GM12875 (cell line): ENCODE measurements at regions not wholly inside any gene's neighbourhood (a gene's known extent, or its start where the extent isn't known, plus 50 kb on each side); places are given as distances from the start of the nearest gene placed in this dataset.

Source experiments
- H3K4me3 ChIP-seq: one replicate; pipeline ENCODE4 v1.5.1; 2011; ENCODE audit warnings: low read depth, low read length, control low read depth
- TF ChIP-seq, protein P1 (sequence below): IDR thresholded peaks from 2 replicates; pipeline ENCODE4 v1.5.1; 2011; ENCODE audit warnings: low read depth, mild to moderate bottlenecking, control low read depth, inconsistent platforms, low read length, moderate library complexity, borderline replicate concordance; ENCODE audit not compliant: insufficient read depth

DNA sequence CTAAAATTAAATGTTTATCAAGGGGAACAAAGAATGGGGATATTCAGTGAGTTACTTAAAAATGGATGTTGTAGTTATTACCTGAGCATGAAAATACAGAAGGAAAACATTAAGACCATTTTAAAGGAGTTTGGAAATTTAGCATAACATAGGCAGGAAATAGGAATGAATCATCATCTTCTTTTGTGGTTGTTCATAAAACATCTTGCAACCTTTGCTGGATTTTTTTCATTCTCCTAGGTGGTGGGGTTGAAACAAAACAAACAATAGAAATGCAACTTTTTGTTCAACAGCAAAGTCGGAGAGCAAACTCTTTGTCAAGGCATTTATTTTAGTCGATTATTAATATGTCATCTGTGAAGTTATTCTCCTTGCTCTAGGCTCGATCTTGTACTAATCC is 275.1 kb downstream of the IPO8 start:
- no peak overlapping the region for H3K4me3 ChIP-seq

DNA sequence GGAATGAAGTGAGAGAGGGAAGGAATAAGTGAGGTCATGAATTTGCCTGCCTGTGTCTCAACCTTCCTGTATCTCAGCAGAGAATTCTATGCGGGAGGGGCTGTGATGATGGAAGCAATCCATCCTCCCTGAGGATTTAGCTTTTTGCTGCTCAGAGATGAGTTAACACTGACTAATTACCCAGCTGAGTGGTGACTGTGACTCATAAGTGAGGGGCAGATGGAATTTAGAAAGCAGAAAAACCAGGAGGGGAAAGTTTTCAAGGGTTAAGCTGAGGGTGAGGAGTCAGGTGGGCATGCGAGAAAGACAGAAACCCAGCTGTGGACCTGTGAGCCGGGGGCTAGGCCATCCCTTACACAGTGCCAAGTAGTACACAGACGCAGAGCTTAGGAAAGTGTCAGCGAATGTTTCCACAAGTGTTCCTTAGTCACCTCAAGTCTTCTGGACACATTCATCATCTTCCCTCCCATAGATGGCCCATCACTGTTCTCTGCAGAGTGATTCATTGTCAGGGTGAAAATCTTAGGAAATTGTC is 277.9 kb downstream of the IPO8 start:
- no peak overlapping the region for H3K4me3 ChIP-seq
- TF ChIP-seq, protein P1, sequence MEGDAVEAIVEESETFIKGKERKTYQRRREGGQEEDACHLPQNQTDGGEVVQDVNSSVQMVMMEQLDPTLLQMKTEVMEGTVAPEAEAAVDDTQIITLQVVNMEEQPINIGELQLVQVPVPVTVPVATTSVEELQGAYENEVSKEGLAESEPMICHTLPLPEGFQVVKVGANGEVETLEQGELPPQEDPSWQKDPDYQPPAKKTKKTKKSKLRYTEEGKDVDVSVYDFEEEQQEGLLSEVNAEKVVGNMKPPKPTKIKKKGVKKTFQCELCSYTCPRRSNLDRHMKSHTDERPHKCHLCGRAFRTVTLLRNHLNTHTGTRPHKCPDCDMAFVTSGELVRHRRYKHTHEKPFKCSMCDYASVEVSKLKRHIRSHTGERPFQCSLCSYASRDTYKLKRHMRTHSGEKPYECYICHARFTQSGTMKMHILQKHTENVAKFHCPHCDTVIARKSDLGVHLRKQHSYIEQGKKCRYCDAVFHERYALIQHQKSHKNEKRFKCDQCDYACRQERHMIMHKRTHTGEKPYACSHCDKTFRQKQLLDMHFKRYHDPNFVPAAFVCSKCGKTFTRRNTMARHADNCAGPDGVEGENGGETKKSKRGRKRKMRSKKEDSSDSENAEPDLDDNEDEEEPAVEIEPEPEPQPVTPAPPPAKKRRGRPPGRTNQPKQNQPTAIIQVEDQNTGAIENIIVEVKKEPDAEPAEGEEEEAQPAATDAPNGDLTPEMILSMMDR, result no peak

More for the DNA sequence above, 275.1 kb downstream of the IPO8 start:
- TF ChIP-seq, protein P1, result no peak

DNA sequence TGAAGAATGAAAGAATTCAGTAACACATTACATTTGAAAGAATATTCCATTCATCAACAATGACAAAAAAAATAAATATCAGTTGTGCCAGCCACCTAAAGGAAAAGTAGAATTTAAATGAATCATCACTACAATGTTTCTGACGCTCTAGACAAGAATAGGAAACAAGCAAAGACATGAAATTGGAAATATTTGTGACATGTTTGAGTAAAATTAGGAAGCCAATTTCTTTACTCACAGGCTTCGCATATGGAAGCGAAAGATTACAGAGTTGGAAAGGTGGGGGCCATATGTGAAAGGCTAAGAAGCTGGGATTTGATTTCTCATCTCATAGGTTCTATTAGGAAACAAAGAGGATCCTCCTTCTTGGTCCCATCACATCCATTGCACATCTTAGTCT is 279.0 kb downstream of the IPO8 start:
- H3K4me3 ChIP-seq, result no peak overlapping the region
- TF ChIP-seq, protein P1, result no peak

DNA sequence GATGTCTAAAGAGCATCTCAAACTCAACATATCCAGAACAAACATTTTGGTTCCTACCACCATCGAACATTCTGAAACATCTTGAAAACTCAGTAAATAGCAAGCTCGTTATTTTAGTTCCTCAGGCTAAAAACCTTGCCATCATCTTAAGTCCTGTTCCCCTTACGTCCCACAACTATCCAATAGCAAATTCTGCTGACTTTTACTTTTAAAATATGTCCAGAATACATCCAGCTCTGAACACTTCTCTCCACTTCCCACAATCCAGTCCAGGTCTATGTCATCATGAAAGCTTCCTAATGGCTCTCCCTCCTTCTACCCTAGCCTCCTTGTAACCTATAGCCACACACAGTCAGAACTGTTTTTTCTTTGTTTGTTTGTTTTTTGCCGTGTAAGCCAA is 279.9 kb downstream of the IPO8 start:
- TF ChIP-seq, protein P1, result no peak
- H3K4me3 ChIP-seq, result no peak overlapping the region

DNA sequence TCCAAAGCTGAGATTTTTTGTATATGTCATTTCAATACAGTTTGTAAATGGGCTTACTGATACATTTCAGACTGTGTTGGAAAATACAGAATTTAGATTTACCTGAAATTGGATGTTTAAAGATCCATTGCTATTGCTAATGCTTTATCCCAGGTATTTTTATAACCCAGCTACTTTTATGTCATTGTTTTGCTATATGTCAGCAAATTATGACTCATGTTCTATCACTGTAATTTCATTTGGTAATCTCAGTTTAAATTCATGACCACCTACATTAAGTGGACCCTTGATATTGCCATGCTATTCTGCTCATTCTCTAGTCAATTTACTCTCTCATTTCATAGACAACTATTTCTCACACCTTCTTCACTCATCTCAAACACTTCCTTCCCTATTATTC is 281.2 kb downstream of the IPO8 start:
- TF ChIP-seq, protein P1, result no peak
- no peak overlapping the region for H3K4me3 ChIP-seq

DNA sequence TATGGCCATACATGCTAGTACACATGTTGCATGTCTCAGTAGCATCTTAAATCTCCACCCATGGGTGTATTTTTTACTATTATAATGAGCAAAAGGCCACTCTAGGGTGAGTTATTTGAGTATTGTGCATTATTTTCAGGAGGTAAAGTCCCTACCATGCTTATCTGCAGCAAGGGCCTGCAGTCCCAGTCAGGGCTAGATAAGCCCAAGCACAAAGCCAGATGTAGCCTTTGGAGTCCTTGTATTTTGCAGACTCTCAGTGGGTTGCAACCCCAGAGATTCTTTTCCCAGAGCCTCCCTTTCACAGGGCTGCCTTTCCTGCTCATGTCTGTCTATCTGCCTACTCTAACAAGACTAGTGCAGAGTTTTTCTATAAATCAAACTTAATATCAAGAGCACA is 295.3 kb downstream of the IPO8 start:
- H3K4me3 ChIP-seq, result no peak overlapping the region
- TF ChIP-seq, protein P1, result no peak

DNA sequence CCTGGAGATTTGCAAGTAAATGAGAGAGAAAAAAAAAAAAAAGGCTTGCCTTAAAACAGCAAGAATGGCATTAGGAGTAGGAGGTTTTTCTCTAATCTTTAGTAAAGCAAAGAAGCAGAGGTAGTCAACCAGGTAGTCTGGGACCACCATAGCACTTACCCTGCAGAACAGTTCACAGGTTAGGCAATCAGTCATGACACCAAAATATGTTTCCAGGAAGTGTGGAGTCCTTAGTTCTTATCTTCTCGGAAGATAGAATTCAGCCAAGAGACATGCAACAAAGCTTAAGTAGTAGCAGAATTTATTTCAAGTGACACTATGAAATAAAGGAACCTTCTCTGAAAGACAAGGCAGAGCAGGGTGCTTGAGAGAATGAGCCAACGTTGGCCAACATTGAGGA is 295.8 kb downstream of the IPO8 start:
- no peak overlapping the region for H3K4me3 ChIP-seq
- TF ChIP-seq, protein P1, result no peak
